Prostate gland (tissue), 2 donors: ENCODE measurements at regions not wholly inside any gene's neighbourhood (a gene's known extent, or its start where the extent isn't known, plus 50 kb on each side); places are given as distances from the start of the nearest gene placed in this dataset.

ENCODE experiments used
- DNase-seq: peaks from one replicate; pipeline ENCODE4 v3.0.0-alpha.2; 2019; ENCODE audit warnings: low spot score
- H3K27ac ChIP-seq, 2 donors: fragments of 200-600 bp; sonication (generic); 2 replicates each; pipeline ENCODE4 v1.5.1; 2017 to 2019
- H3K27me3 ChIP-seq: fragments of 200-600 bp; sonication (generic); replicated peaks from 2 replicates; pipeline ENCODE4 v1.5.1; 2019; ENCODE audit not compliant: insufficient read depth
- H3K36me3 ChIP-seq, 2 donors: fragments of 200-600 bp; sonication (generic); 1 replicate in 1 of 2; 2 replicates in 1 of 2; pipeline versions ENCODE4 v1.5.1 to v1.8.1; 2017 to 2019
- H3K4me1 ChIP-seq: fragments of 200-600 bp; sonication (generic); replicated peaks from 2 replicates; pipeline ENCODE4 v1.5.1; 2019
- H3K4me3 ChIP-seq, 2 donors: fragments of 200-600 bp; sonication (generic); 2 replicates each; pipeline ENCODE4 v1.5.1; 2017 to 2019
- H3K9me3 ChIP-seq: fragments of 200-600 bp; sonication (generic); 2 replicates; pipeline ENCODE4 v1.5.1; 2017
- POLR2A ChIP-seq: fragments of 450-650 bp; IDR thresholded peaks from one replicate; pipeline ENCODE4 v1.6.1; 2016; ENCODE audit warnings: antibody characterized with exemption, mild to moderate bottlenecking
- POLR2AphosphoS5 ChIP-seq: sonication (generic); formaldehyde crosslinking; IDR thresholded peaks from one replicate; pipeline ENCODE4 v1.6.1; 2017; ENCODE audit warnings: antibody characterized with exemption
- WGBS: methylation state at CpG from one replicate; pipeline ENCODE4 v1.1.5; 2018; 5-methylcytosine and 5-hydroxymethylcytosine counted together
- intact Hi-C: fragments of 100-400 bp; cut with DNase I; formaldehyde crosslinking; loops from one replicate; pipeline ENCODE4 v1.14.2; 2022
- TF ChIP-seq, protein P1 (sequence below), 4 experiments: fragments of 200-600 bp in 2 of 4; fragments of 450-650 bp in 2 of 4; sonication (generic) in 2 of 4; IDR thresholded peaks; 1 replicate in 3 of 4; 2 replicates in 1 of 4; pipeline ENCODE4 v1.5.1; 2016 to 2019; ENCODE audit warnings: antibody characterized with exemption in 4 of 4, mild to moderate bottlenecking in 2 of 4, moderate library complexity in 2 of 4

DNA sequence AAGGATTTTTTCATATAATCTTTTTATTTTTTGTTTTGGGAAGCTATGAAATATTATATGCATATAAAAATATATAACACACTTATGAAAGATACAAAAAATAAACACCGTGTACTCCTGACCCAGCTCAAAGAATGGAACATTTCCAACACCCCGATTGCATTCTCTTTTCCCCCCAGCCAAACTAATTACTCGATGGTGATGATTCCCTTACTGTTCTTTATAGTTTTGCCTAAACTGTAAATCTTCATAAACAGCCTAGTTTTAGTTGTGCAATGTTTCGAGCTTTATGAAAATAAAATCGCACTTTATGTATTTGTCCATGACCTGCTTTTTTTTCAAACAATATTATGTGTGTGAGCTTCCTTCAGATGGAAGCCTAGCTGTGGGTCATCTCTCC lies 352.0 kb upstream of the KAZN start:
- intact Hi-C loops, result no loop called here
- TF ChIP-seq, protein P1, sequence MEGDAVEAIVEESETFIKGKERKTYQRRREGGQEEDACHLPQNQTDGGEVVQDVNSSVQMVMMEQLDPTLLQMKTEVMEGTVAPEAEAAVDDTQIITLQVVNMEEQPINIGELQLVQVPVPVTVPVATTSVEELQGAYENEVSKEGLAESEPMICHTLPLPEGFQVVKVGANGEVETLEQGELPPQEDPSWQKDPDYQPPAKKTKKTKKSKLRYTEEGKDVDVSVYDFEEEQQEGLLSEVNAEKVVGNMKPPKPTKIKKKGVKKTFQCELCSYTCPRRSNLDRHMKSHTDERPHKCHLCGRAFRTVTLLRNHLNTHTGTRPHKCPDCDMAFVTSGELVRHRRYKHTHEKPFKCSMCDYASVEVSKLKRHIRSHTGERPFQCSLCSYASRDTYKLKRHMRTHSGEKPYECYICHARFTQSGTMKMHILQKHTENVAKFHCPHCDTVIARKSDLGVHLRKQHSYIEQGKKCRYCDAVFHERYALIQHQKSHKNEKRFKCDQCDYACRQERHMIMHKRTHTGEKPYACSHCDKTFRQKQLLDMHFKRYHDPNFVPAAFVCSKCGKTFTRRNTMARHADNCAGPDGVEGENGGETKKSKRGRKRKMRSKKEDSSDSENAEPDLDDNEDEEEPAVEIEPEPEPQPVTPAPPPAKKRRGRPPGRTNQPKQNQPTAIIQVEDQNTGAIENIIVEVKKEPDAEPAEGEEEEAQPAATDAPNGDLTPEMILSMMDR (IDR thresholded peaks at IDR 0.05), result no peak
- TF ChIP-seq POLR2AphosphoS5 (no peak), POLR2A (no peak)
- H3K27ac ChIP-seq, result no peak overlapping the region
- H3K4me3 ChIP-seq, result no peak overlapping the region
- no peaks in the 10 kb centered on the region for H3K4me1 ChIP-seq
- WGBS, result 47% methylated on average over 5 of the region's 5 CpGs
- H3K36me3 ChIP-seq, result no peaks in the 10 kb centered on the region
- DNase-seq, result no peak
- H3K27me3 ChIP-seq, result no peaks in the 10 kb centered on the region
- H3K9me3 ChIP-seq, result no peaks in the 10 kb centered on the region

DNA sequence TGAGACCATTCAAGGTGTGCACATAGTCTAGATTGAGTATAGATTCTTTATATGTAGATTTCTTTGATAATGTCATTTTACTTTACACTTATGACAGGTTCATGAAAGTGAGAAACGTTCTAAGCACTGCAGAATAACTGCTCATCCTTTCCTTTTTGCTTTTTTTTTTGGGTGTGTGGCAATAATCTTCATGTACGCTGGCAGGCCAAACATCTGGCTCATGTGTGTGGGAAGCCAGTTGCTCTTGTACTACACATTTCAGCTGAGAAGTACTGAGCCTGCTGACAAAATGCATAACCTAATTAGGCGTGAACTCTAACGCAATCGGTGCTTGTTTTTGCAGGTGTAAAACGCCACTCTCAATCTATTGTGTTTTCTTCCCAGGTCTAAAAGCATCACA lies 350.8 kb upstream of the KAZN start:
- Histone ChIP-seq H3K9me3 (no peaks in the 10 kb centered on the region), H3K4me1 (no peaks in the 10 kb centered on the region), H3K36me3 (no peaks in the 10 kb centered on the region), H3K4me3 (no peak overlapping the region), H3K27me3 (no peaks in the 10 kb centered on the region), H3K27ac (no peak overlapping the region)
- WGBS, result 82% methylated on average over 6 of the region's 6 CpGs
- no peak for TF ChIP-seq POLR2AphosphoS5
- TF ChIP-seq, protein P1 (IDR thresholded peaks at IDR 0.05), result no peak
- no peak for TF ChIP-seq POLR2A
- no peak for DNase-seq
- intact Hi-C loops, result no loop called here

DNA sequence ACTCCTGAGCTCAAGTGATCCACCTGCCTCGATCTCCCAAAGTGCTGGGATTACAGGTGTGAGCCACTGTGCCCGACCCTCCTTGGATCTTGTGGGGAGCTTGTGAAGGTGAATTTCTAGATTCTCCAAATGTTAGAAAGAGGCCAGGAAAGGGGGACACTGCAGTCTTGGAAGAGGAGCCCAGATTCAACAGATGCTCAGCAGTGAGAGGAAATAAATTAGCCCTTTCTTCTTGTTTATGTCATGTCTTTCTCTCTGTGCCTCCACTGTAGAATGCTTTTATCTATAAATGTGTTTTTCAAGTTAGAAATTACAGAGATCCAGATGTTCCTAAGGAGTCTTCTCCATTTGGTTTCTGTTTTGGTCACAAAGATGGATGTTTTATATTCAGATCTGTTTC lies 346.6 kb upstream of the KAZN start:
- no peaks in the 10 kb centered on the region for H3K9me3 ChIP-seq

DNA sequence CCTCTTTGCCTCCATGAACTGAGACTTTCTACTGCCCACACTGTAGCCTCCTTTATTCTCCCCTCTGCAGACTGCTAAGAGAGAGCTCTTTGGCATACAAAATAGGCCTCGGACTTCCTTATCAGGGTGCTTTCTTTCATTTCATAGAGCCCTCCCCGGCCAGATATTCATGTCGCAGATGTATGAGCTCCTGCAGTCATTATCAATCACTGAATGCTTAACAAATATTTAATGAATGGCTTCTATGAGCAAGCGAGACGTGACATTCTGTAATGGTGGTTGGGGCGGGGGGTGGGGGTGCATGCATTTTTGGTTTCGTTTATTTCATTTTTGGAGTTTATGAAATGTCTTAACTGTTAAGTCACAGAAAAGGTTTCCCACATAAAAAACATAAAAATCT lies 344.8 kb upstream of the KAZN start:
- intact Hi-C loops, result no loop called here
- Histone ChIP-seq H3K27me3 (no peaks in the 10 kb centered on the region), H3K9me3 (no peaks in the 10 kb centered on the region), H3K4me3 (no peak overlapping the region), H3K27ac (no peak overlapping the region), H3K4me1 (no peaks in the 10 kb centered on the region), H3K36me3 (no peaks in the 10 kb centered on the region)
- DNase-seq, result no peak
- TF ChIP-seq, protein P1 (IDR thresholded peaks at IDR 0.05), result no peak
- TF ChIP-seq POLR2A (no peak), POLR2AphosphoS5 (no peak)
- WGBS, result 75% methylated on average over 7 of the region's 7 CpGs

More for the DNA sequence above, 346.6 kb upstream of the KAZN start:
- Histone ChIP-seq H3K36me3 (no peaks in the 10 kb centered on the region), H3K27me3 (no peaks in the 10 kb centered on the region), H3K27ac (no peak overlapping the region), H3K4me3 (no peak overlapping the region), H3K4me1 (no peaks in the 10 kb centered on the region)
- WGBS, result 92% methylated on average over 2 of the region's 2 CpGs
- DNase-seq, result no peak
- TF ChIP-seq POLR2A (no peak), POLR2AphosphoS5 (no peak)
- TF ChIP-seq, protein P1 (IDR thresholded peaks at IDR 0.05), result no peak
- intact Hi-C loops, result no loop called here

DNA sequence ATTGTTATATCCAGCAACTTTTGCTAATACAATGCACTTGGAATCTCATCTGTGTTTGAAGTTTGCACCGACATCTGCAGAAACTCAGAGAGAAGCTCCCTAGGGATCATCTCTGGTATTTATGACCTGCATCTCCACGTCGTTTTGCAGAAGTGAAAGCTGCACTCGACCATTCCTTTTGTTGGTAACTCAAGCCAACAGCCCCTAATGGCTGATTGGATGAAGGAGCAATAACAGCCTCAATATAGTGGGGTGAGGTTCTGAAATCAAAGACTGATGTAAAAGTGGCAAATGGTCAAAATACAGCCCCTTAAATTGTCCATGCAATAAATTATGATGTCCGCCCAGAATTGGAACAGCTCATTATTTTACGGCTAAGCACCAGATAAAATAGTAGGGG lies 344.2 kb upstream of the KAZN start:
- intact Hi-C loops, result no loop called here
- TF ChIP-seq POLR2A, result no peak
- no peak for TF ChIP-seq POLR2AphosphoS5
- TF ChIP-seq, protein P1 (IDR thresholded peaks at IDR 0.05), result no peak
- no peaks in the 10 kb centered on the region for H3K4me1 ChIP-seq
- H3K4me3 ChIP-seq, result no peak overlapping the region
- 24% methylated on average over 6 of the region's 6 CpGs for WGBS
- H3K36me3 ChIP-seq, result no peaks in the 10 kb centered on the region
- H3K9me3 ChIP-seq, result no peaks in the 10 kb centered on the region
- DNase-seq, result no peak
- H3K27me3 ChIP-seq, result no peaks in the 10 kb centered on the region
- no peak overlapping the region for H3K27ac ChIP-seq
